ENCODE measurements at regions not wholly inside any gene's neighbourhood (a gene's known extent, or its start where the extent isn't known, plus 50 kb on each side); places are given as distances from the start of the nearest gene placed in this dataset.

- Mint-ChIP-seq H3K9me3 (ENCODE audit: unreplicated experiment) (no peaks in the 10 kb centered on the region), H3K4me1 (ENCODE audit: unreplicated experiment) (no peaks in the 10 kb centered on the region), H3K27me3 (ENCODE audit: unreplicated experiment) (peaks cover 5% of the 10 kb centered on the region), H3K4me3 (ENCODE audit: unreplicated experiment) (no peak overlapping the region), H3K36me3 (ENCODE audit: low read depth, unreplicated experiment) (no peaks in the 10 kb centered on the region), H3K27ac (ENCODE audit: unreplicated experiment) (no peak overlapping the region)
- DNase-seq (ENCODE audit: low spot score), result no peak
- TF ChIP-seq CTCF (IDR thresholded peaks at IDR 0.05; ENCODE audit: unreplicated experiment), result no peak
These were observed 82.5 kb upstream of the PCBD1 start for GRCh38 chr10:70970830-70971229.

- no peak for DNase-seq (ENCODE audit: low spot score)
- no peaks in the 10 kb centered on the region for H3K4me1 Mint-ChIP-seq (ENCODE audit: unreplicated experiment)
- no peaks in the 10 kb centered on the region for H3K36me3 Mint-ChIP-seq (ENCODE audit: low read depth, unreplicated experiment)
- no peak for TF ChIP-seq CTCF (IDR thresholded peaks at IDR 0.05; ENCODE audit: unreplicated experiment)
- H3K9me3 Mint-ChIP-seq (ENCODE audit: unreplicated experiment), result no peaks in the 10 kb centered on the region
- no peak overlapping the region for H3K4me3 Mint-ChIP-seq (ENCODE audit: unreplicated experiment)
- peaks cover 2% of the 10 kb centered on the region for H3K27me3 Mint-ChIP-seq (ENCODE audit: unreplicated experiment)
- H3K27ac Mint-ChIP-seq (ENCODE audit: unreplicated experiment), result no peak overlapping the region
These were observed 84.9 kb upstream of the PCBD1 start for GRCh38 chr10:70973275-70973674.

- no peak for TF ChIP-seq CTCF (IDR thresholded peaks at IDR 0.05; ENCODE audit: unreplicated experiment)
- Mint-ChIP-seq H3K4me1 (ENCODE audit: unreplicated experiment) (no peaks in the 10 kb centered on the region), H3K4me3 (ENCODE audit: unreplicated experiment) (no peak overlapping the region), H3K9me3 (ENCODE audit: unreplicated experiment) (no peaks in the 10 kb centered on the region), H3K27me3 (ENCODE audit: unreplicated experiment) (peaks cover 2% of the 10 kb centered on the region), H3K36me3 (ENCODE audit: low read depth, unreplicated experiment) (no peaks in the 10 kb centered on the region), H3K27ac (ENCODE audit: unreplicated experiment) (no peak overlapping the region)
- no peak for DNase-seq (ENCODE audit: low spot score)
These were observed 86.1 kb upstream of the PCBD1 start for GRCh38 chr10:70974351-70974901.

- H3K27me3 Mint-ChIP-seq (ENCODE audit: unreplicated experiment), result peaks cover 2% of the 10 kb centered on the region
These were observed 86.6 kb upstream of the PCBD1 start for GRCh38 chr10:70974920-70975319.

More at GRCh38 chr10:70974920-70975319, 86.6 kb upstream of the PCBD1 start:
- Mint-ChIP-seq H3K36me3 (ENCODE audit: low read depth, unreplicated experiment) (no peaks in the 10 kb centered on the region), H3K9me3 (ENCODE audit: unreplicated experiment) (no peaks in the 10 kb centered on the region), H3K4me3 (ENCODE audit: unreplicated experiment) (no peak overlapping the region), H3K4me1 (ENCODE audit: unreplicated experiment) (no peaks in the 10 kb centered on the region), H3K27ac (ENCODE audit: unreplicated experiment) (no peak overlapping the region)
- TF ChIP-seq CTCF (IDR thresholded peaks at IDR 0.05; ENCODE audit: unreplicated experiment), result no peak
- no peak for DNase-seq (ENCODE audit: low spot score)
